GM19372 (cell line): ENCODE measurements at regions not wholly inside any gene's neighbourhood (a gene's known extent, or its start where the extent isn't known, plus 50 kb on each side); places are given as distances from the start of the nearest gene placed in this dataset.

Experiments
- ATAC-seq: cut with Tn5 transposase; IDR thresholded peaks from one replicate; pipeline ENCODE4 v1.9.1; 2021; ENCODE audit warnings: mild to moderate bottlenecking, low read depth, moderate library complexity; ENCODE audit not compliant: unreplicated experiment

GRCh38 chr13:33611121-33611805 lies 206.7 kb upstream of the RFC3 start:
- no peak for ATAC-seq

GRCh38 chr13:33612641-33613638 lies 205.0 kb upstream of the RFC3 start:
- no peak for ATAC-seq

- ATAC-seq, result no peak
Measured at GRCh38 chr13:33615436-33615835, 202.5 kb upstream of the RFC3 start.

GRCh38 chr13:33616130-33616529 lies 201.8 kb upstream of the RFC3 start:
- no peak for ATAC-seq

- no peak for ATAC-seq
Measured at GRCh38 chr13:33617055-33617454, 200.9 kb upstream of the RFC3 start.

GRCh38 chr13:33624253-33624652 lies 193.7 kb upstream of the RFC3 start:
- no peak for ATAC-seq

- ATAC-seq, result no peak
Measured at GRCh38 chr13:33624740-33625139, 193.2 kb upstream of the RFC3 start.

- ATAC-seq, result no peak
Measured at GRCh38 chr13:33626407-33626806, 191.5 kb upstream of the RFC3 start.

- ATAC-seq, result no peak
Measured at GRCh38 chr13:33628662-33629061, 189.3 kb upstream of the RFC3 start.

- no peak for ATAC-seq
Measured at GRCh38 chr13:33629605-33630360, 188.2 kb upstream of the RFC3 start.

GRCh38 chr13:33633701-33634545 lies 184.0 kb upstream of the RFC3 start:
- no peak for ATAC-seq

- ATAC-seq, result no peak
Measured at GRCh38 chr13:33634546-33634982, 183.4 kb upstream of the RFC3 start.

- no peak for ATAC-seq
Measured at GRCh38 chr13:33636243-33636642, 181.7 kb upstream of the RFC3 start.

GRCh38 chr13:33636955-33637670 lies 180.8 kb upstream of the RFC3 start:
- no peak for ATAC-seq

- ATAC-seq, result no peak
Measured at GRCh38 chr13:33637978-33638743, 179.8 kb upstream of the RFC3 start.

GRCh38 chr13:33639158-33639557 lies 178.8 kb upstream of the RFC3 start:
- no peak for ATAC-seq

- peak; percentile 76 for ATAC-seq
Measured at GRCh38 chr13:33639626-33640080, 178.3 kb upstream of the RFC3 start.

- no peak for ATAC-seq
Measured at GRCh38 chr13:33640832-33641231, 177.1 kb upstream of the RFC3 start.
